Liver (tissue), 3 donors: ENCODE measurements at regions not wholly inside any gene's neighbourhood (a gene's known extent, or its start where the extent isn't known, plus 50 kb on each side); places are given as distances from the start of the nearest gene placed in this dataset.
"Not testable (repeated sequence)": the region's sequence is repeated elsewhere in the genome, so short reads cannot be mapped to it uniquely, and the experiment has no call there.

Experiments used
- FOXA2 ChIP-seq: IDR thresholded peaks from 2 replicates; pipeline ENCODE4 v1.6.1; 2016; ENCODE audit warnings: antibody characterized with exemption
- HNF4G ChIP-seq: IDR thresholded peaks from 2 replicates; pipeline ENCODE4 v1.6.1; 2016; ENCODE audit warnings: antibody characterized with exemption
- SP1 ChIP-seq: IDR thresholded peaks from 2 replicates; pipeline ENCODE4 v1.6.1; 2018; ENCODE audit warnings: antibody characterized with exemption, mild to moderate bottlenecking
- TAF1 ChIP-seq: conservative IDR thresholded peaks from 2 replicates; pipeline ENCODE4 v1.6.1; 2016; ENCODE audit warnings: antibody characterized with exemption, mild to moderate bottlenecking
- TF ChIP-seq, protein P1 (sequence below): IDR thresholded peaks from 2 replicates; pipeline ENCODE4 v1.6.1; 2016; ENCODE audit warnings: antibody characterized with exemption
- TF ChIP-seq, protein P2 (sequence below): IDR thresholded peaks from 2 replicates; pipeline ENCODE4 v1.6.1; 2016; ENCODE audit warnings: antibody characterized with exemption, mild to moderate bottlenecking
- TF ChIP-seq, protein P3 (sequence below): fragments of 150-350 bp; IDR thresholded peaks from 2 replicates; pipeline ENCODE4 v1.5.1; 2017; ENCODE audit warnings: improper control_type of control experiment, low read depth, low read length; ENCODE audit not compliant: missing input control
- donor health status: healthy.
- donor health status: healthy.

DNA sequence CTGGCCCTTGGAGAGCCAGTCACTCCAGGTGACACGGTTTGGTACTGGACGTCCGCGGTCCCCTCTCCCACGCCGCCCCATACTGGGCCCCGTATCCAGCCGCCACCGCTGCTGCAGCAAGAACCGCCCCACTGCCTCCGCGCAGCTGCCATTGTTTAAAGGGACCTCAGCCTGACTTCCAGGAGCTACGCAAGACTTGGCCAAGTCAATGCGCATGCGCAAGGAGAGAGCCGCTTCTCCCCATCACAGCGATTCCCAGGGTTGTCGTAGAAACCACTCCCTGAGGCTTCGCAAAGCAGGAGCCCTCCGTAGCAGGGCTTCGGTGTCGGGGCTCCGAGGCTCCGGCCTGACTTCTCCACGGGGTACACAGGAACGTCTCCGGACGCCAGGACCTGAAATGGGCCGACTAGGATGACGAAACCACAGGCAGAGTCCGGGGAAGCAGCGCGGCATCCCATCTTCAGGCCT, 606.2 kb downstream of the KCNJ18 start:
- TF ChIP-seq, protein P1, sequence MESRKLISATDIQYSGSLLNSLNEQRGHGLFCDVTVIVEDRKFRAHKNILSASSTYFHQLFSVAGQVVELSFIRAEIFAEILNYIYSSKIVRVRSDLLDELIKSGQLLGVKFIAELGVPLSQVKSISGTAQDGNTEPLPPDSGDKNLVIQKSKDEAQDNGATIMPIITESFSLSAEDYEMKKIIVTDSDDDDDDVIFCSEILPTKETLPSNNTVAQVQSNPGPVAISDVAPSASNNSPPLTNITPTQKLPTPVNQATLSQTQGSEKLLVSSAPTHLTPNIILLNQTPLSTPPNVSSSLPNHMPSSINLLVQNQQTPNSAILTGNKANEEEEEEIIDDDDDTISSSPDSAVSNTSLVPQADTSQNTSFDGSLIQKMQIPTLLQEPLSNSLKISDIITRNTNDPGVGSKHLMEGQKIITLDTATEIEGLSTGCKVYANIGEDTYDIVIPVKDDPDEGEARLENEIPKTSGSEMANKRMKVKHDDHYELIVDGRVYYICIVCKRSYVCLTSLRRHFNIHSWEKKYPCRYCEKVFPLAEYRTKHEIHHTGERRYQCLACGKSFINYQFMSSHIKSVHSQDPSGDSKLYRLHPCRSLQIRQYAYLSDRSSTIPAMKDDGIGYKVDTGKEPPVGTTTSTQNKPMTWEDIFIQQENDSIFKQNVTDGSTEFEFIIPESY: not testable (repeated sequence)
- TF ChIP-seq, protein P2, sequence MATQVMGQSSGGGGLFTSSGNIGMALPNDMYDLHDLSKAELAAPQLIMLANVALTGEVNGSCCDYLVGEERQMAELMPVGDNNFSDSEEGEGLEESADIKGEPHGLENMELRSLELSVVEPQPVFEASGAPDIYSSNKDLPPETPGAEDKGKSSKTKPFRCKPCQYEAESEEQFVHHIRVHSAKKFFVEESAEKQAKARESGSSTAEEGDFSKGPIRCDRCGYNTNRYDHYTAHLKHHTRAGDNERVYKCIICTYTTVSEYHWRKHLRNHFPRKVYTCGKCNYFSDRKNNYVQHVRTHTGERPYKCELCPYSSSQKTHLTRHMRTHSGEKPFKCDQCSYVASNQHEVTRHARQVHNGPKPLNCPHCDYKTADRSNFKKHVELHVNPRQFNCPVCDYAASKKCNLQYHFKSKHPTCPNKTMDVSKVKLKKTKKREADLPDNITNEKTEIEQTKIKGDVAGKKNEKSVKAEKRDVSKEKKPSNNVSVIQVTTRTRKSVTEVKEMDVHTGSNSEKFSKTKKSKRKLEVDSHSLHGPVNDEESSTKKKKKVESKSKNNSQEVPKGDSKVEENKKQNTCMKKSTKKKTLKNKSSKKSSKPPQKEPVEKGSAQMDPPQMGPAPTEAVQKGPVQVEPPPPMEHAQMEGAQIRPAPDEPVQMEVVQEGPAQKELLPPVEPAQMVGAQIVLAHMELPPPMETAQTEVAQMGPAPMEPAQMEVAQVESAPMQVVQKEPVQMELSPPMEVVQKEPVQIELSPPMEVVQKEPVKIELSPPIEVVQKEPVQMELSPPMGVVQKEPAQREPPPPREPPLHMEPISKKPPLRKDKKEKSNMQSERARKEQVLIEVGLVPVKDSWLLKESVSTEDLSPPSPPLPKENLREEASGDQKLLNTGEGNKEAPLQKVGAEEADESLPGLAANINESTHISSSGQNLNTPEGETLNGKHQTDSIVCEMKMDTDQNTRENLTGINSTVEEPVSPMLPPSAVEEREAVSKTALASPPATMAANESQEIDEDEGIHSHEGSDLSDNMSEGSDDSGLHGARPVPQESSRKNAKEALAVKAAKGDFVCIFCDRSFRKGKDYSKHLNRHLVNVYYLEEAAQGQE: not testable (repeated sequence)
- TF ChIP-seq TAF1, HNF4G, SP1, FOXA2: not testable (repeated sequence)
- TF ChIP-seq, protein P3, sequence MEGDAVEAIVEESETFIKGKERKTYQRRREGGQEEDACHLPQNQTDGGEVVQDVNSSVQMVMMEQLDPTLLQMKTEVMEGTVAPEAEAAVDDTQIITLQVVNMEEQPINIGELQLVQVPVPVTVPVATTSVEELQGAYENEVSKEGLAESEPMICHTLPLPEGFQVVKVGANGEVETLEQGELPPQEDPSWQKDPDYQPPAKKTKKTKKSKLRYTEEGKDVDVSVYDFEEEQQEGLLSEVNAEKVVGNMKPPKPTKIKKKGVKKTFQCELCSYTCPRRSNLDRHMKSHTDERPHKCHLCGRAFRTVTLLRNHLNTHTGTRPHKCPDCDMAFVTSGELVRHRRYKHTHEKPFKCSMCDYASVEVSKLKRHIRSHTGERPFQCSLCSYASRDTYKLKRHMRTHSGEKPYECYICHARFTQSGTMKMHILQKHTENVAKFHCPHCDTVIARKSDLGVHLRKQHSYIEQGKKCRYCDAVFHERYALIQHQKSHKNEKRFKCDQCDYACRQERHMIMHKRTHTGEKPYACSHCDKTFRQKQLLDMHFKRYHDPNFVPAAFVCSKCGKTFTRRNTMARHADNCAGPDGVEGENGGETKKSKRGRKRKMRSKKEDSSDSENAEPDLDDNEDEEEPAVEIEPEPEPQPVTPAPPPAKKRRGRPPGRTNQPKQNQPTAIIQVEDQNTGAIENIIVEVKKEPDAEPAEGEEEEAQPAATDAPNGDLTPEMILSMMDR: not testable (repeated sequence)
